Endothelial cell of umbilical vein (primary cell): ENCODE measurements at regions not wholly inside any gene's neighbourhood (a gene's known extent, or its start where the extent isn't known, plus 50 kb on each side); places are given as distances from the start of the nearest gene placed in this dataset.

Experiments
- BruUV-seq: library from RNA; stranded (reverse); fragments of 400-500 nt; replicated peaks from 2 replicates; lab custom pipeline; 2021; lab: Mats Ljungman, UMichigan
- CTCF ChIA-PET: fragments of 300-600, 350-600 bp; sonication (Branson Sonifier 250); formaldehyde crosslinking; loops from one replicate; lab custom pipeline; 2021; ENCODE audit warnings: antibody characterized with exemption, inconsistent platforms; lab: Charles Lee
- POLR2A ChIA-PET: fragments of 300-600, 350-600 bp; sonication (Branson Sonifier 250); formaldehyde crosslinking; loops from one replicate; lab custom pipeline; 2021; ENCODE audit warnings: antibody characterized with exemption, inconsistent platforms; lab: Charles Lee
- DNase-seq: peaks from one replicate; pipeline ENCODE4 v3.0.0-alpha.2; 2011; ENCODE audit warnings: low read depth, low spot score
- FAIRE-seq: peaks from 2 replicates; lab custom pipeline; 2011; peaks lifted over from hg19 to GRCh38; lab: Jason Lieb, UNC
- H2AFZ ChIP-seq: 2 replicates; pipeline ENCODE4 v1.6.0; 2012; ENCODE audit warnings: low read depth, low read length, control low read depth, inconsistent platforms
- H3K27ac ChIP-seq: 2 replicates; pipeline ENCODE4 v1.5.1; 2011; ENCODE audit warnings: low read depth, mild to moderate bottlenecking, control low read depth, low read length, moderate library complexity; ENCODE audit not compliant: insufficient read depth
- H3K27me3 ChIP-seq, 2 experiments: 2 replicates each; pipeline versions ENCODE4 v1.6.0 to v1.6.1; 2011; ENCODE audit warnings: low read length in 2 of 2, mixed read lengths in 1 of 2; ENCODE audit not compliant: control insufficient read depth in 2 of 2, insufficient read depth in 2 of 2
- H3K36me3 ChIP-seq, 2 experiments: 2 replicates in 1 of 2; 3 replicates in 1 of 2; pipeline ENCODE4 v1.5.1; 2011; ENCODE audit warnings: low read length in 2 of 2, mild to moderate bottlenecking in 1 of 2, moderate library complexity in 1 of 2; ENCODE audit not compliant: control insufficient read depth in 2 of 2, insufficient read depth in 2 of 2; ENCODE audit errors: extremely low read depth in 1 of 2
- H3K4me1 ChIP-seq: 3 replicates; pipeline ENCODE4 v1.5.1; 2011; ENCODE audit warnings: mild to moderate bottlenecking, low read length; ENCODE audit not compliant: control insufficient read depth, insufficient read depth; ENCODE audit errors: extremely low read depth
- H3K4me2 ChIP-seq: 2 replicates; pipeline ENCODE4 v1.6.1; 2011; ENCODE audit warnings: low read length, control low read depth, mixed read lengths; ENCODE audit not compliant: insufficient read depth
- H3K4me3 ChIP-seq, 3 experiments: fragments of 200-600 bp in 1 of 3; sonication (generic), shearing (Covaris generic) in 1 of 3; replicated peaks in 1 of 3; 2 replicates each; pipeline ENCODE4 v1.5.1; 2011 to 2016; ENCODE audit warnings: control low read depth in 3 of 3, low read length in 3 of 3, mild to moderate bottlenecking in 2 of 3, inconsistent platforms in 1 of 3, low read depth in 1 of 3, moderate library complexity in 1 of 3; ENCODE audit not compliant: insufficient read depth in 1 of 3
- H3K79me2 ChIP-seq: 2 replicates; pipeline ENCODE4 v1.6.0; 2012; ENCODE audit warnings: low read length, inconsistent platforms; ENCODE audit not compliant: control insufficient read depth, insufficient read depth
- H3K9ac ChIP-seq: replicated peaks from 2 replicates; pipeline ENCODE3; 2011; ENCODE audit warnings: low read length, control low read depth; ENCODE audit not compliant: insufficient read depth; ENCODE audit errors: extremely low read depth
- H3K9me1 ChIP-seq: replicated peaks from 3 replicates; pipeline ENCODE4 v1.6.0; 2011; ENCODE audit warnings: mild to moderate bottlenecking, low read length; ENCODE audit not compliant: control insufficient read depth, insufficient read depth; ENCODE audit errors: extremely low read depth
- H3K9me3 ChIP-seq: replicated peaks from 2 replicates; pipeline ENCODE4 v1.5.1; 2012; ENCODE audit warnings: low read length, inconsistent platforms; ENCODE audit not compliant: control insufficient read depth, insufficient read depth
- H4K20me1 ChIP-seq: replicated peaks from 2 replicates; pipeline ENCODE3; 2011; ENCODE audit warnings: mild to moderate bottlenecking, low read length; ENCODE audit not compliant: control insufficient read depth, insufficient read depth; ENCODE audit errors: extremely low read depth
- EZH2 ChIP-seq: IDR thresholded peaks from 2 replicates; pipeline ENCODE4 v1.6.1; 2012; ENCODE audit warnings: borderline replicate concordance, low read depth, mild to moderate bottlenecking, moderate library complexity, low read length, inconsistent platforms; ENCODE audit not compliant: severe bottlenecking
- FOS ChIP-seq: IDR thresholded peaks from 2 replicates; pipeline ENCODE4 v1.6.1; 2011; ENCODE audit warnings: mild to moderate bottlenecking, low read length, moderate library complexity, borderline replicate concordance; ENCODE audit not compliant: insufficient read depth
- GATA2 ChIP-seq: IDR thresholded peaks from 2 replicates; pipeline ENCODE4 v1.7.0; 2011; ENCODE audit warnings: low read depth, mild to moderate bottlenecking, moderate library complexity, mixed read lengths, low read length; ENCODE audit not compliant: insufficient read length, insufficient read depth
- JUN ChIP-seq: IDR thresholded peaks from 2 replicates; pipeline ENCODE4 v1.6.1; 2011; ENCODE audit warnings: borderline replicate concordance, low read depth; ENCODE audit not compliant: insufficient read length, insufficient read depth
- MYC ChIP-seq: IDR thresholded peaks from one replicate; pipeline ENCODE4 v1.6.1; 2011; ENCODE audit warnings: mild to moderate bottlenecking, low read depth, low read length
- POLR2A ChIP-seq: IDR thresholded peaks from 2 replicates; pipeline ENCODE4 v1.6.1; 2012; ENCODE audit warnings: low read depth, mild to moderate bottlenecking, control low read depth, low read length
- POLR2AphosphoS5 ChIP-seq: IDR thresholded peaks from 2 replicates; pipeline ENCODE4 v1.6.1; 2012; ENCODE audit warnings: low read depth, mild to moderate bottlenecking, control low read depth, low read length, moderate library complexity; ENCODE audit not compliant: insufficient read depth
- dilution Hi-C: fragments of 300-500 bp; cut with MboI; formaldehyde crosslinking; loops from one replicate; pipeline ENCODE4 v1.15.0; 2019; ENCODE audit warnings: low sequenced_read_pairs; ENCODE audit not compliant: extremely low pct_ligation_motif_present
- intact Hi-C: fragments of 100-400 bp; cut with micrococcal nuclease; formaldehyde crosslinking; loops from one replicate; pipeline ENCODE4 v1.10.0; 2022
- TF ChIP-seq, protein P1 (sequence below): IDR thresholded peaks from 2 replicates; pipeline ENCODE4 v1.6.1; 2011; ENCODE audit not compliant: insufficient read depth, insufficient read length
- TF ChIP-seq, protein P2 (sequence below), 2 donors: IDR thresholded peaks; 1 replicate in 1 of 2; 2 replicates in 1 of 2; pipeline ENCODE4 v1.5.1; 2011; ENCODE audit warnings: low read length in 2 of 2, mild to moderate bottlenecking in 2 of 2, moderate library complexity in 2 of 2, control low read depth in 1 of 2, inconsistent platforms in 1 of 2, low read depth in 1 of 2; ENCODE audit not compliant: insufficient read depth in 1 of 2; ENCODE audit errors: extremely low read depth in 1 of 2

DNA sequence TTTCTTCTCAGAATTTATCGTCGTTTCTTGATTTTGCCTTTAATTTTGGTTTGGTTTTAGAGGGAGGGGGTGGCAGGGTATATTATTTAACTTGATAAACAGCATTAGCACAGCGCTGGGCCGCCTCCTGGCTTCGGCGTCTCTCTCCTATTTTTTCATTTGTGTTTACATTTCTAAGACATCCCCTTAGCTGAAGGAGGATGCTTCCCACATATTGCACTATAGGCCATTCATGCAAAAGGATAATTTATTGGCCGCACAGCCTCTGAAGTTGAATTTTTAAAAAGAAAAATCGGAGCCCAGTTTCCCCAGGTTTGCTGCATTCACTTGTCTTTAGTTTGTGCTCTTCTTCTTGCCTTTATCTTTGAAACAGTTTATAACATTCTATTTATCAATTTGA is 497.4 kb upstream of the ZFHX3 start:
- POLR2A ChIA-PET = no interaction called here
- no peak for FAIRE-seq
- intact Hi-C loops = no loop called here
- Histone ChIP-seq H4K20me1 (no peaks in the 10 kb centered on the region), H3K27me3 (peaks cover 0 to 2% of the 10 kb centered on the region in 2 experiments), H3K4me2 (no peak overlapping the region), H3K27ac (no peak overlapping the region), H3K79me2 (no peaks in the 10 kb centered on the region), H3K9me1 (no peaks in the 10 kb centered on the region), H2AFZ (no peak overlapping the region), H3K36me3 (no peaks in the 10 kb centered on the region), H3K9me3 (no peaks in the 10 kb centered on the region), H3K4me1 (no peaks in the 10 kb centered on the region), H3K9ac (no peak overlapping the region), H3K4me3 (no peak overlapping the region)
- TF ChIP-seq JUN (no peak), FOS (no peak), POLR2A (no peak), GATA2 (no peak), POLR2AphosphoS5 (no peak), MYC (no peak), EZH2 (no peak)
- TF ChIP-seq, protein P1, sequence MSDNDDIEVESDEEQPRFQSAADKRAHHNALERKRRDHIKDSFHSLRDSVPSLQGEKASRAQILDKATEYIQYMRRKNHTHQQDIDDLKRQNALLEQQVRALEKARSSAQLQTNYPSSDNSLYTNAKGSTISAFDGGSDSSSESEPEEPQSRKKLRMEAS = no peak
- TF ChIP-seq, protein P2, sequence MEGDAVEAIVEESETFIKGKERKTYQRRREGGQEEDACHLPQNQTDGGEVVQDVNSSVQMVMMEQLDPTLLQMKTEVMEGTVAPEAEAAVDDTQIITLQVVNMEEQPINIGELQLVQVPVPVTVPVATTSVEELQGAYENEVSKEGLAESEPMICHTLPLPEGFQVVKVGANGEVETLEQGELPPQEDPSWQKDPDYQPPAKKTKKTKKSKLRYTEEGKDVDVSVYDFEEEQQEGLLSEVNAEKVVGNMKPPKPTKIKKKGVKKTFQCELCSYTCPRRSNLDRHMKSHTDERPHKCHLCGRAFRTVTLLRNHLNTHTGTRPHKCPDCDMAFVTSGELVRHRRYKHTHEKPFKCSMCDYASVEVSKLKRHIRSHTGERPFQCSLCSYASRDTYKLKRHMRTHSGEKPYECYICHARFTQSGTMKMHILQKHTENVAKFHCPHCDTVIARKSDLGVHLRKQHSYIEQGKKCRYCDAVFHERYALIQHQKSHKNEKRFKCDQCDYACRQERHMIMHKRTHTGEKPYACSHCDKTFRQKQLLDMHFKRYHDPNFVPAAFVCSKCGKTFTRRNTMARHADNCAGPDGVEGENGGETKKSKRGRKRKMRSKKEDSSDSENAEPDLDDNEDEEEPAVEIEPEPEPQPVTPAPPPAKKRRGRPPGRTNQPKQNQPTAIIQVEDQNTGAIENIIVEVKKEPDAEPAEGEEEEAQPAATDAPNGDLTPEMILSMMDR (IDR thresholded peaks at IDR 0.05; ENCODE audit: extremely low read depth in 1 of 2, insufficient read depth in 1 of 2, low read depth in 1 of 2, low read length in 2 of 2) = no peak
- CTCF ChIA-PET = no interaction called here
- dilution Hi-C loops = no loop called here
- no peak for DNase-seq
- BruUV-seq = no TSS peak
